SK-N-SH treated with all-trans-retinoic acid at 6 μM for 48 hours (cell line): ENCODE measurements at regions not wholly inside any gene's neighbourhood (a gene's known extent, or its start where the extent isn't known, plus 50 kb on each side); places are given as distances from the start of the nearest gene placed in this dataset.

Source experiments
- TOX ChIP-seq: fragments of 250-450 bp; sonication (Bioruptor Pico); IDR thresholded peaks from 2 replicates; pipeline ENCODE4 v1.8.0; 2021; ENCODE audit warnings: mild to moderate bottlenecking, moderate library complexity, borderline replicate concordance
- ZFP30 ChIP-seq: fragments of 450-650 bp; formaldehyde crosslinking; IDR thresholded peaks from 2 replicates; pipeline ENCODE4 v1.5.0; 2022; ENCODE audit warnings: mild to moderate bottlenecking, moderate library complexity
- ZNF565 ChIP-seq: fragments of 450-650 bp; formaldehyde crosslinking; conservative IDR thresholded peaks from 2 replicates; pipeline ENCODE4 v1.5.0; 2020; ENCODE audit warnings: low read depth, mild to moderate bottlenecking, moderate library complexity
- ZNF70 ChIP-seq: fragments of 450-650 bp; formaldehyde crosslinking; IDR thresholded peaks from 2 replicates; pipeline ENCODE4 v1.5.0; 2020; ENCODE audit warnings: mild to moderate bottlenecking, moderate library complexity
- TF ChIP-seq, protein P1 (sequence below): fragments of 250-450 bp; sonication (Bioruptor Pico); IDR thresholded peaks from 2 replicates; pipeline ENCODE4 v1.8.0; 2020; ENCODE audit warnings: mild to moderate bottlenecking, moderate library complexity, borderline replicate concordance

DNA sequence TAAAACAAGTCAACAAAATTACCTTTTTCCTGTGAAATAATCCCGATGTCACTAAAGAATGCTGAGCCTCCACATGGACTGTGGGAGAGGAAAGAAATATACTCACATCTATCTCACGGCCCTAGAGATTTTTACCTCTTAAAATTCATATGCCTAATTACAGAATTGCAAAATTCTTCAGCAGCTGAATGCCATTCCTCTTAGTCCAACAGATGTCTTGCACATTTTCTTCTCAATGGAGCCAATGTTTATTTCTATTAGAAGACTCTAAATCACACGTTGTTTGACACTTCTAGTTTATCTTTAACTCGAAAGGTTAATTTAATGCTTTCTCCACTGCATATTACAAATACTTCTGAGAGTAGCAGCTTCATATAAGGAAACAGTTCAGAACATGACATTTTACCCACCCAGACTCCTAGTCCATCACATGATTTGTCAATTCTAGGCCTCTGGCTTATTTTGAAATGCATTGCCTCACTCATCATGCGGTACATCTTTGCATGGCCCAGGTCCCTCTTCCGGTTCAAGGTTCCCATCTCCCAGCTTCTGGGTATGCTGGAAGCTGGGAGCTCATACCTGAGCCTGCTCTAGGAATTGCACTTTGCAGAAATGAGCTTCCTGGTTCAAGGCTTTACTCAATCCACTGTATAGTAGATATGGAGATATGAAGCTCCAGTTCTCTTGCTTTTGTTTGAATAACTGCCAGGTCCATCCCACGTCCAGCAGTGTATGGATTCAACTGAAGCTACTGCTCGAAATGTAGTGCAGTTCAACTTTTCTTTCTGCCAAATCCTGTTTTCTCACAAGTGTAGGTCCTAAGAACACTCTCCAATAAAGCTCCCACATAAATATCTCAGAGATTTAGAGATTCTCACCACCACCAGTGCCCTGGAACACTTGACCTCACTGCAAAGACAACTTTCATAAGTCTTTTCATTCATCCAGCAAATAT, 306.2 kb downstream of the GPR37 start:
- TF ChIP-seq, protein P1, sequence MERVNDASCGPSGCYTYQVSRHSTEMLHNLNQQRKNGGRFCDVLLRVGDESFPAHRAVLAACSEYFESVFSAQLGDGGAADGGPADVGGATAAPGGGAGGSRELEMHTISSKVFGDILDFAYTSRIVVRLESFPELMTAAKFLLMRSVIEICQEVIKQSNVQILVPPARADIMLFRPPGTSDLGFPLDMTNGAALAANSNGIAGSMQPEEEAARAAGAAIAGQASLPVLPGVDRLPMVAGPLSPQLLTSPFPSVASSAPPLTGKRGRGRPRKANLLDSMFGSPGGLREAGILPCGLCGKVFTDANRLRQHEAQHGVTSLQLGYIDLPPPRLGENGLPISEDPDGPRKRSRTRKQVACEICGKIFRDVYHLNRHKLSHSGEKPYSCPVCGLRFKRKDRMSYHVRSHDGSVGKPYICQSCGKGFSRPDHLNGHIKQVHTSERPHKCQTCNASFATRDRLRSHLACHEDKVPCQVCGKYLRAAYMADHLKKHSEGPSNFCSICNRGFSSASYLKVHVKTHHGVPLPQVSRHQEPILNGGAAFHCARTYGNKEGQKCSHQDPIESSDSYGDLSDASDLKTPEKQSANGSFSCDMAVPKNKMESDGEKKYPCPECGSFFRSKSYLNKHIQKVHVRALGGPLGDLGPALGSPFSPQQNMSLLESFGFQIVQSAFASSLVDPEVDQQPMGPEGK, result no peak
- no peak for TF ChIP-seq ZFP30
- TF ChIP-seq ZNF565, result no peak
- no peak for TF ChIP-seq ZNF70
- TF ChIP-seq TOX (CRISPR knock-in tag), result no peak
